K562 (cell line): ENCODE measurements at regions not wholly inside any gene's neighbourhood (a gene's known extent, or its start where the extent isn't known, plus 50 kb on each side); places are given as distances from the start of the nearest gene placed in this dataset.

Experiments used
- ATAC-seq: fragments of 200-7000 bp; cut with Tn5 transposase; 3 replicates; pipeline ENCODE4 v1.9.1; 2020; ENCODE audit warnings: moderate library complexity
- BruUV-seq: library from RNA; stranded (reverse); fragments of 400-500 nt; replicated peaks from 2 replicates; lab custom pipeline; 2021; lab: Mats Ljungman, UMichigan
- CTCF ChIA-PET: fragments of 300-600 bp; formaldehyde crosslinking; extraction: SDS; loops from one replicate; lab custom pipeline; 2021; ENCODE audit warnings: low intra/inter-chr PET ratio; lab: Yijun Ruan, JAX
- POLR2A ChIA-PET: fragments of 300-600, 350-650 bp; sonication (Branson Sonifier 250); formaldehyde crosslinking; extraction: SDS; loops from one replicate; lab custom pipeline; 2021; ENCODE audit warnings: antibody characterized with exemption, inconsistent platforms; lab: Yijun Ruan, JAX
- DNase-seq, 4 experiments: peaks; one replicate each; pipeline versions ENCODE4 v3.0.0 to v3.0.0-alpha.2; 2011 to 2018; ENCODE audit warnings: low spot score in 3 of 4, mixed read lengths in 3 of 4; ENCODE audit errors: extremely low read depth in 1 of 4
- FAIRE-seq: peaks from 2 replicates; lab custom pipeline; 2011; peaks lifted over from hg19 to GRCh38; lab: Jason Lieb, UNC
- H2AFZ ChIP-seq: 2 replicates; pipeline ENCODE4 v1.6.0; 2011; ENCODE audit warnings: low read depth, low read length, control low read depth, inconsistent platforms
- H3K27ac ChIP-seq: fragments of 200-600 bp; 3 replicates; pipeline ENCODE4 v1.8.0; 2011; ENCODE audit warnings: low read depth, mild to moderate bottlenecking, control low read depth, inconsistent platforms, low read length, moderate library complexity, mixed read lengths; ENCODE audit errors: extremely low read depth
- H3K27me3 ChIP-seq, 2 experiments: fragments of 300-600 bp in 1 of 2; 2 replicates in 1 of 2; 3 replicates in 1 of 2; pipeline versions ENCODE4 v1.6.0 to v1.8.0; 2011; ENCODE audit warnings: inconsistent platforms in 2 of 2, low read length in 2 of 2, mild to moderate bottlenecking in 1 of 2, mixed read lengths in 1 of 2, moderate library complexity in 1 of 2; ENCODE audit not compliant: control insufficient read depth in 2 of 2, insufficient read depth in 2 of 2
- H3K36me3 ChIP-seq: fragments of 300-600 bp; 3 replicates; pipeline ENCODE4 v1.8.0; 2011; ENCODE audit warnings: mild to moderate bottlenecking, low read length, inconsistent platforms; ENCODE audit not compliant: control insufficient read depth, insufficient read depth
- H3K4me1 ChIP-seq, 2 experiments: fragments of 200-600 bp in 1 of 2; replicated peaks in 1 of 2; 2 replicates in 1 of 2; 3 replicates in 1 of 2; pipeline versions ENCODE4 v1.5.1 to v1.8.0; 2011; ENCODE audit warnings: inconsistent platforms in 2 of 2, low read length in 2 of 2, mild to moderate bottlenecking in 1 of 2, mixed read lengths in 1 of 2, moderate library complexity in 1 of 2; ENCODE audit not compliant: control insufficient read depth in 2 of 2, insufficient read depth in 2 of 2
- H3K4me2 ChIP-seq: 2 replicates; pipeline ENCODE4 v1.6.1; 2011; ENCODE audit warnings: low read length, control low read depth, inconsistent platforms, mixed read lengths; ENCODE audit not compliant: insufficient read depth
- H3K4me3 ChIP-seq: fragments of 200-600 bp; sonication (generic), shearing (Covaris generic); 2 replicates; pipeline ENCODE4 v1.5.1; 2016; ENCODE audit warnings: control low read depth, inconsistent platforms
- H3K79me2 ChIP-seq: fragments of 200-600 bp; 3 replicates; pipeline ENCODE4 v1.8.0; 2011; ENCODE audit warnings: low read length, inconsistent platforms; ENCODE audit not compliant: control insufficient read depth, insufficient read depth
- H3K9ac ChIP-seq, 2 experiments: 2 replicates each; pipeline versions ENCODE4 v1.6.0 to v1.6.1; 2011; ENCODE audit warnings: low read depth in 2 of 2, low read length in 2 of 2, control low read depth in 1 of 2, inconsistent platforms in 1 of 2, mild to moderate bottlenecking in 1 of 2, mixed read lengths in 1 of 2; ENCODE audit not compliant: insufficient read depth in 1 of 2
- H3K9me1 ChIP-seq: one replicate; pipeline ENCODE4 v1.6.0; 2011; ENCODE audit warnings: inconsistent platforms, mild to moderate bottlenecking, low read length, moderate library complexity; ENCODE audit not compliant: control insufficient read depth, insufficient read depth
- H3K9me3 ChIP-seq: replicated peaks from 2 replicates; pipeline ENCODE4 v1.5.1; 2011; ENCODE audit warnings: low read depth, low read length, inconsistent platforms; ENCODE audit not compliant: control insufficient read depth, insufficient read depth
- H4K20me1 ChIP-seq: replicated peaks from 2 replicates; pipeline ENCODE4 v1.6.1; 2011; ENCODE audit warnings: low read length, inconsistent platforms, mixed read lengths; ENCODE audit not compliant: control insufficient read depth, insufficient read depth
- E2F6 ChIP-seq, 2 experiments: IDR thresholded peaks; 2 replicates each; pipeline ENCODE4 v1.6.1; 2011; ENCODE audit warnings: borderline replicate concordance in 1 of 2, control low read depth in 1 of 2, low read depth in 1 of 2, low read length in 1 of 2, mild to moderate bottlenecking in 1 of 2, mixed read lengths in 1 of 2, moderate library complexity in 1 of 2; ENCODE audit not compliant: insufficient read depth in 1 of 2, insufficient read length in 1 of 2, poor library complexity in 1 of 2, severe bottlenecking in 1 of 2; ENCODE audit errors: extremely low read depth in 1 of 2
- E4F1 ChIP-seq: fragments of 250-450 bp; sonication (Bioruptor Pico); IDR thresholded peaks from 2 replicates; pipeline ENCODE4 v1.5.0; 2021; ENCODE audit warnings: mild to moderate bottlenecking, borderline replicate concordance
- ELF2 ChIP-seq: fragments of 250-450 bp; sonication (Bioruptor Pico); IDR thresholded peaks from 2 replicates; pipeline ENCODE4 v1.5.0; 2021; ENCODE audit warnings: mild to moderate bottlenecking
- FOXJ2 ChIP-seq: fragments of 200-800 bp; sonication (Bioruptor generic); IDR thresholded peaks from 2 replicates; pipeline ENCODE4 v1.6.1; 2016; ENCODE audit warnings: missing genetic modification characterization, missing compliant biosample characterization
- GABPA ChIP-seq: fragments of 200-800 bp; sonication (Bioruptor generic); conservative IDR thresholded peaks from 2 replicates; pipeline ENCODE4 v1.6.1; 2016; ENCODE audit warnings: low read depth, missing genetic modification characterization, missing compliant biosample characterization
- GATA2 ChIP-seq: sonication (generic); formaldehyde crosslinking; IDR thresholded peaks from 2 replicates; pipeline ENCODE4 v1.4.0; 2020; ENCODE audit warnings: mild to moderate bottlenecking, missing genetic modification reagents
- KAT8 ChIP-seq: fragments of 450-650 bp; IDR thresholded peaks from 2 replicates; pipeline ENCODE4 v1.6.1; 2016; ENCODE audit warnings: low read depth, mild to moderate bottlenecking
- NCOA4 ChIP-seq: fragments of 450-650 bp; IDR thresholded peaks from 2 replicates; pipeline ENCODE4 v1.6.1; 2018; ENCODE audit warnings: mild to moderate bottlenecking; ENCODE audit not compliant: partially characterized antibody
- SMARCC2 ChIP-seq: fragments of 450-650 bp; IDR thresholded peaks from 2 replicates; pipeline ENCODE4 v1.6.1; 2017; ENCODE audit warnings: antibody characterized with exemption, moderate library complexity, mild to moderate bottlenecking, low read depth
- SUPT5H ChIP-seq: fragments of 450-650 bp; IDR thresholded peaks from 2 replicates; pipeline ENCODE4 v1.6.1; 2016
- WGBS: fragments of 100-300 bp; shearing (Covaris generic); methylation state at CpG from one replicate; pipeline ENCODE4 v1.1.6; 2016; ENCODE audit warnings: low coverage, mixed read lengths; ENCODE audit not compliant: insufficient coverage; ENCODE audit errors: missing lambda C conversion rate; 5-methylcytosine and 5-hydroxymethylcytosine counted together
- in situ Hi-C: fragments of 300-500 bp; cut with MboI; formaldehyde crosslinking; loops from 4 replicates; pipeline ENCODE4 v1.15.0; 2018; ENCODE audit warnings: inconsistent platforms, mixed read lengths
- intact Hi-C: fragments of 100-400 bp; cut with micrococcal nuclease; formaldehyde crosslinking; loops from 2 replicates; pipeline ENCODE4 v1.14.2; 2022

GRCh38 chr12:46577063-46577776, 204.6 kb upstream of the SLC38A2 start:
- TF ChIP-seq SMARCC2 (no peak), E2F6 (IDR thresholded peaks at IDR 0.05; ENCODE audit: borderline replicate concordance in 1 of 2, extremely low read depth in 1 of 2, insufficient read depth in 1 of 2, insufficient read length in 1 of 2, low read depth in 1 of 2, low read length in 1 of 2, poor library complexity in 1 of 2, severe bottlenecking in 1 of 2) (no peak), SUPT5H (no peak), GATA2 (no peak), NCOA4 (no peak), E4F1 (CRISPR knock-in tag) (no peak), GABPA (tag) (no peak), FOXJ2 (tag) (no peak), KAT8 (no peak), ELF2 (CRISPR knock-in tag) (no peak)
- H3K4me1 ChIP-seq = no peaks in the 10 kb centered on the region; a peak in 1 of 5 replicates
- H3K9me1 ChIP-seq = no peaks in the 10 kb centered on the region
- ATAC-seq (no peak), DNase-seq (no peak), FAIRE-seq (peak; percentile 35)
- H3K79me2 ChIP-seq = no peaks in the 10 kb centered on the region
- H4K20me1 ChIP-seq = no peaks in the 10 kb centered on the region
- no peak overlapping the region for H3K27ac ChIP-seq
- in situ Hi-C loops = no loop called here
- no peak overlapping the region for H2AFZ ChIP-seq
- no peaks in the 10 kb centered on the region for H3K9me3 ChIP-seq
- no TSS peak for BruUV-seq
- ChIA-PET CTCF (no interaction called here), POLR2A (interaction anchor here (0.8 kb wide), 1 partner anchor 10 kb away, joined by 4 read pairs; no protein-coding TSS in a partner anchor)
- H3K36me3 ChIP-seq = no peaks in the 10 kb centered on the region
- H3K9ac ChIP-seq = no peak overlapping the region
- no peaks in the 10 kb centered on the region for H3K27me3 ChIP-seq
- intact Hi-C loops = no loop called here
- 56% methylated on average over 5 of the region's 5 CpGs for WGBS
- H3K4me2 ChIP-seq = no peak overlapping the region
- no peak overlapping the region for H3K4me3 ChIP-seq
